ENCODE measurements at regions not wholly inside any gene's neighbourhood (a gene's known extent, or its start where the extent isn't known, plus 50 kb on each side); places are given as distances from the start of the nearest gene placed in this dataset.

DNA sequence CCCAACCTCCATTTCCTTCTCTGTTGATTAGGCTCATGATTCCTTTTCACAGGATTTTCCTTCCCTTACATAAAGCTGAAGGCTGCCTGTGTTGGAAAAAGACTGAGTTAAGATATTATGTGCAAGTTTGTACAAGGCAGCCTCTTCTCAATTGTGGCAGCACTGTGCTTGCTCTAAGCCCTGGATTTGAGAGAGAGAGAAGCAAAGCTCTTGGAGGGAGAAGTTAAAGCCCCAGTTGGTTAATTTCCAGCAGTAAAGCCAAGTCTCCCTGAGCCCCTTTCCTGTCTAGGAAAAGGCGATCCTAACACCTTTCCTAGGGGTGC is 128.3 kb upstream of the SESN3 start:
- TF ChIP-seq POLR2AphosphoS5 (IDR thresholded peaks at IDR 0.05) = no peak
- TF ChIP-seq, protein P1, sequence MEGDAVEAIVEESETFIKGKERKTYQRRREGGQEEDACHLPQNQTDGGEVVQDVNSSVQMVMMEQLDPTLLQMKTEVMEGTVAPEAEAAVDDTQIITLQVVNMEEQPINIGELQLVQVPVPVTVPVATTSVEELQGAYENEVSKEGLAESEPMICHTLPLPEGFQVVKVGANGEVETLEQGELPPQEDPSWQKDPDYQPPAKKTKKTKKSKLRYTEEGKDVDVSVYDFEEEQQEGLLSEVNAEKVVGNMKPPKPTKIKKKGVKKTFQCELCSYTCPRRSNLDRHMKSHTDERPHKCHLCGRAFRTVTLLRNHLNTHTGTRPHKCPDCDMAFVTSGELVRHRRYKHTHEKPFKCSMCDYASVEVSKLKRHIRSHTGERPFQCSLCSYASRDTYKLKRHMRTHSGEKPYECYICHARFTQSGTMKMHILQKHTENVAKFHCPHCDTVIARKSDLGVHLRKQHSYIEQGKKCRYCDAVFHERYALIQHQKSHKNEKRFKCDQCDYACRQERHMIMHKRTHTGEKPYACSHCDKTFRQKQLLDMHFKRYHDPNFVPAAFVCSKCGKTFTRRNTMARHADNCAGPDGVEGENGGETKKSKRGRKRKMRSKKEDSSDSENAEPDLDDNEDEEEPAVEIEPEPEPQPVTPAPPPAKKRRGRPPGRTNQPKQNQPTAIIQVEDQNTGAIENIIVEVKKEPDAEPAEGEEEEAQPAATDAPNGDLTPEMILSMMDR (IDR thresholded peaks at IDR 0.05) = no peak
